Sigmoid colon (tissue), 4 donors: ENCODE measurements at regions not wholly inside any gene's neighbourhood (a gene's known extent, or its start where the extent isn't known, plus 50 kb on each side); places are given as distances from the start of the nearest gene placed in this dataset.

Experiments
- CTCF ChIP-seq, 4 experiments: fragments of 450-650 bp in 3 of 4; fragments of 200-600 bp in 1 of 4; IDR thresholded peaks; one replicate each; pipeline ENCODE4 v1.5.1; 2016 to 2019; ENCODE audit warnings: antibody characterized with exemption in 4 of 4, mild to moderate bottlenecking in 3 of 4, moderate library complexity in 2 of 4
- EP300 ChIP-seq, 4 donors: sonication (generic); formaldehyde crosslinking; IDR thresholded peaks; one replicate each; pipeline ENCODE4 v1.6.1; 2017; ENCODE audit warnings: antibody characterized with exemption in 4 of 4
- POLR2A ChIP-seq, 2 donors: fragments of 450-650 bp; IDR thresholded peaks; one replicate each; pipeline ENCODE4 v1.6.1; 2016; ENCODE audit warnings: antibody characterized with exemption in 2 of 2, mild to moderate bottlenecking in 2 of 2, moderate library complexity in 2 of 2
- POLR2AphosphoS5 ChIP-seq, 4 donors: sonication (generic); formaldehyde crosslinking; IDR thresholded peaks; one replicate each; pipeline ENCODE4 v1.6.1; 2017; ENCODE audit warnings: antibody characterized with exemption in 4 of 4

GRCh38 chr9:26684029-26684428, 208.6 kb downstream of the CAAP1 start:
- TF ChIP-seq CTCF (IDR thresholded peaks at IDR 0.05) (no peak), EP300 (IDR thresholded peaks at IDR 0.05) (no peak), POLR2A (IDR thresholded peaks at IDR 0.05) (no peak), POLR2AphosphoS5 (IDR thresholded peaks at IDR 0.05) (no peak)
